ENCODE measurements at regions not wholly inside any gene's neighbourhood (a gene's known extent, or its start where the extent isn't known, plus 50 kb on each side); places are given as distances from the start of the nearest gene placed in this dataset.
A peak's percentile ranks its signal among the peaks of the same experiment; 100 is the strongest.
"Not testable (repeated sequence)": the region's sequence is repeated elsewhere in the genome, so short reads cannot be mapped to it uniquely, and the experiment has no call there.

DNA sequence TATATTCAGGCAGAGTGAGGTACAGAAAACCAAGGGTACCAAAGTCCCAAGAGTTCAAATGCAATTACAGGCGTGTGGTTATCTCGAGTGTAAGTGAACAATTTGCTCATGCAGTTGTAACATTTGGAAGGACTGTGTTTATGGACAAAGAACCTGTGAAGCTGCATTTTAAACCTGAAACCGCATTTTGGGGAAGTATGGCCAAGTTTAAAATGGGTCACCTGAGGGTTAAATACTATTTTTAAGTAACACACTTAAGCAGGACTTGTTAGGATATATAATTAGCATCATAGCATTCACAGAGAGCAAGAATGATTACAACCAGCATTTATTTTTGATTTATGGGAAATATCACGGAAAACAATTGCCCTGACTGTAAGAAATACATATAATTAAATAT is 79.1 kb upstream of the LCORL start:
- no peak overlapping the region for H3K4me2 ChIP-seq
- no peak for DNase-seq
- no peak overlapping the region for H3K27ac ChIP-seq
- no peaks in the 10 kb centered on the region for H3K27me3 ChIP-seq (ENCODE audit: insufficient read depth, low read depth)
- no peaks in the 10 kb centered on the region for H3K79me2 ChIP-seq (ENCODE audit: low read depth)
- H3K4me1 ChIP-seq (replicated peaks; ENCODE audit: insufficient read depth), result no peaks in the 10 kb centered on the region
- no peaks in the 10 kb centered on the region for H3F3A ChIP-seq (ENCODE audit: insufficient read depth, low read depth)
- TF ChIP-seq EZH2 (IDR thresholded peaks at IDR 0.05; ENCODE audit: low read depth), result no peak
- POLR2A ChIA-PET (ENCODE audit: unreplicated experiment), result no interaction called here
- H4K20me1 ChIP-seq (ENCODE audit: insufficient read depth), result no peaks in the 10 kb centered on the region
- CTCF ChIA-PET, result no interaction called here
- no peaks in the 10 kb centered on the region for H3K9me3 ChIP-seq (ENCODE audit: insufficient read depth, low read depth)
- H3K9me2 ChIP-seq (ENCODE audit: insufficient read depth), result no peaks in the 10 kb centered on the region
- H2AFZ ChIP-seq, result no peak overlapping the region
- intact Hi-C loops (cut with micrococcal nuclease; ENCODE audit: unreplicated experiment), result no loop called here
- no peaks in the 10 kb centered on the region for H3K36me3 ChIP-seq (ENCODE audit: low read depth)
- no peak overlapping the region for H3K4me3 ChIP-seq
- no TSS peak for BruUV-seq (replicated peaks)

DNA sequence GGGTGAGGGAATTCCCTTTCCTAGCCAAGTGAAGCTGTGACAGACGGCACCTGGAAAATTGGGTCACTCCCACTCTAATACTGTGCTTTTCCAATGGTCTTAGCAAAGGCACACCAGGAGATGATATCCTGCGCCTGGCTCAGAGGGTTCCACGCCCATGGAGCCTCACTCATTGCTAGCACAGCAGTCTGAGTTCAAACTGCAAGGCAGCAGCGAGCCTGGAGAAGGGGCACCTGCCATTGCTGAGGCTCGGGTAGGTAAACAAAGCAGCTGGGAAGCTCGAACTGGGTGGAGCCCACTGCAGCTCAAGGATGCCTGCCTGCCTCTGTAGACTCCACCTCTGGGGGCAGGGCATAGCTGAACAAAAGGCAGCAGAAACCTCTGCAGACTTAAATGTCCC is 68.9 kb upstream of the LCORL start:
- H4K20me1 ChIP-seq (ENCODE audit: insufficient read depth); BruUV-seq (replicated peaks); POLR2A ChIA-PET (ENCODE audit: unreplicated experiment); H3K9me3 ChIP-seq (ENCODE audit: insufficient read depth, low read depth); H3K27ac ChIP-seq; H3K4me1 ChIP-seq (replicated peaks; ENCODE audit: insufficient read depth); H2AFZ ChIP-seq; H3K4me3 ChIP-seq; DNase-seq; H3K36me3 ChIP-seq (ENCODE audit: low read depth); CTCF ChIA-PET; H3F3A ChIP-seq (ENCODE audit: insufficient read depth, low read depth); H3K9me2 ChIP-seq (ENCODE audit: insufficient read depth); intact Hi-C loops (cut with micrococcal nuclease; ENCODE audit: unreplicated experiment); H3K79me2 ChIP-seq (ENCODE audit: low read depth); H3K27me3 ChIP-seq (ENCODE audit: insufficient read depth, low read depth): not testable (repeated sequence)
- H3K4me2 ChIP-seq, result 0 out of 2 replicates have a peak overlapping the region, but pooled peaks have one; percentile 10

DNA sequence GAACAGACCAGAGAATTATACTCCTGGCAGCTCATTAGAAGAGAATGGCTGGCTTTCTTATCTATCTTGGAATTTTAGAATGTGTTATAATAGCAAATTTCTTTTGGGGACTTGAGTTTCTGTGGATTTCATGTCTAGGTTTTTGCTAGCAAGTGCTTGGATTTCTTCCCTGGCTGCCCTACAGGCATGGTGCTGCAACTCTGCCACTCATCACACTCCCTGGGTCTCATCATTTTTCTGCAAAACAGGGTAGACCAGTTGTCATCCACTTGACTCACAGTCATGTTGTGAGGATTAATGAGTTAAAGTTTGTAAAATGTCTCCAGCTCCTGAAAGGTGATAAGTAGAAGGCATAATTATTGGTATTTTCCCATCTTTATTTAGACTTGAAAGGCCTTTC is 60.7 kb upstream of the LCORL start:
- TF ChIP-seq, protein P1, sequence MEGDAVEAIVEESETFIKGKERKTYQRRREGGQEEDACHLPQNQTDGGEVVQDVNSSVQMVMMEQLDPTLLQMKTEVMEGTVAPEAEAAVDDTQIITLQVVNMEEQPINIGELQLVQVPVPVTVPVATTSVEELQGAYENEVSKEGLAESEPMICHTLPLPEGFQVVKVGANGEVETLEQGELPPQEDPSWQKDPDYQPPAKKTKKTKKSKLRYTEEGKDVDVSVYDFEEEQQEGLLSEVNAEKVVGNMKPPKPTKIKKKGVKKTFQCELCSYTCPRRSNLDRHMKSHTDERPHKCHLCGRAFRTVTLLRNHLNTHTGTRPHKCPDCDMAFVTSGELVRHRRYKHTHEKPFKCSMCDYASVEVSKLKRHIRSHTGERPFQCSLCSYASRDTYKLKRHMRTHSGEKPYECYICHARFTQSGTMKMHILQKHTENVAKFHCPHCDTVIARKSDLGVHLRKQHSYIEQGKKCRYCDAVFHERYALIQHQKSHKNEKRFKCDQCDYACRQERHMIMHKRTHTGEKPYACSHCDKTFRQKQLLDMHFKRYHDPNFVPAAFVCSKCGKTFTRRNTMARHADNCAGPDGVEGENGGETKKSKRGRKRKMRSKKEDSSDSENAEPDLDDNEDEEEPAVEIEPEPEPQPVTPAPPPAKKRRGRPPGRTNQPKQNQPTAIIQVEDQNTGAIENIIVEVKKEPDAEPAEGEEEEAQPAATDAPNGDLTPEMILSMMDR (conservative IDR thresholded peaks at IDR 0.05), result no peak
- no peak for TF ChIP-seq EZH2 (IDR thresholded peaks at IDR 0.05; ENCODE audit: low read depth)
- Histone ChIP-seq H3K79me2 (ENCODE audit: low read depth) (no peaks in the 10 kb centered on the region), H3K4me3 (no peak overlapping the region), H3K9me3 (ENCODE audit: insufficient read depth, low read depth) (no peaks in the 10 kb centered on the region), H3K4me2 (no peak overlapping the region), H3K9me2 (ENCODE audit: insufficient read depth) (no peaks in the 10 kb centered on the region), H4K20me1 (ENCODE audit: insufficient read depth) (no peaks in the 10 kb centered on the region), H3K36me3 (ENCODE audit: low read depth) (no peaks in the 10 kb centered on the region), H3K4me1 (replicated peaks; ENCODE audit: insufficient read depth) (no peaks in the 10 kb centered on the region), H3K27me3 (ENCODE audit: insufficient read depth, low read depth) (peaks cover 2% of the 10 kb centered on the region; the same call in 1 of the 2 replicates), H2AFZ (no peak overlapping the region), H3K27ac (no peak overlapping the region), H3F3A (ENCODE audit: insufficient read depth, low read depth) (no peaks in the 10 kb centered on the region)
- intact Hi-C loops (cut with micrococcal nuclease; ENCODE audit: unreplicated experiment), result no loop called here
- no TSS peak for BruUV-seq (replicated peaks)
- ChIA-PET POLR2A (ENCODE audit: unreplicated experiment) (no interaction called here), CTCF (no interaction called here)
- no peak for DNase-seq

DNA sequence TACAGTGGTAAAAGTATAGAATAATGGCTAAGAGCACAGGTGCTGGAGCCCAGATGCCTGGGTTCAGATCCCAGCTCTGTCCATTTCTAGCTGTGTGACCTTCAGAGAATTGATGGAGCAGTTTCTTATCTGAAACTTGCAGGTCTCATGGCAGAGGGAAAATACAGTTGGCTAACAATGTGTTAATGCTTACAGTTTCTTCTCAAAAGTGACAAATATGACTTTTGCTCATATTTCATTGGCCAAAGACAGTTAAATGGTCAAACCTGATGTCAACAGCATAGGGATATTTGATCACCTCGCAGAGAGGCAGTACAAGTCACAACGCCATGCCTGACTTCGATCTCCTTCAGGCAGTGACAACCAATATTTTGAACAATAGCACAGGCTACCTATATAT is 60.2 kb upstream of the LCORL start:
- Histone ChIP-seq H2AFZ (no peak overlapping the region), H3K9me3 (ENCODE audit: insufficient read depth, low read depth) (no peaks in the 10 kb centered on the region), H3K36me3 (ENCODE audit: low read depth) (no peaks in the 10 kb centered on the region), H3K27ac (no peak overlapping the region), H3F3A (ENCODE audit: insufficient read depth, low read depth) (no peaks in the 10 kb centered on the region), H3K4me1 (replicated peaks; ENCODE audit: insufficient read depth) (no peaks in the 10 kb centered on the region), H3K4me2 (no peak overlapping the region), H4K20me1 (ENCODE audit: insufficient read depth) (no peaks in the 10 kb centered on the region), H3K9me2 (ENCODE audit: insufficient read depth) (no peaks in the 10 kb centered on the region), H3K27me3 (ENCODE audit: insufficient read depth, low read depth) (peaks cover 2% of the 10 kb centered on the region; the same call in 1 of the 2 replicates), H3K79me2 (ENCODE audit: low read depth) (no peaks in the 10 kb centered on the region), H3K4me3 (no peak overlapping the region)
- no TSS peak for BruUV-seq (replicated peaks)
- TF ChIP-seq, protein P1 (conservative IDR thresholded peaks at IDR 0.05), result no peak
- no peak for TF ChIP-seq EZH2 (IDR thresholded peaks at IDR 0.05; ENCODE audit: low read depth)
- ChIA-PET POLR2A (ENCODE audit: unreplicated experiment) (no interaction called here), CTCF (no interaction called here)
- no peak for DNase-seq
- intact Hi-C loops (cut with micrococcal nuclease; ENCODE audit: unreplicated experiment), result no loop called here

All from PC-9 (cell line).